DOHH2 (cell line): ENCODE measurements at regions not wholly inside any gene's neighbourhood (a gene's known extent, or its start where the extent isn't known, plus 50 kb on each side); places are given as distances from the start of the nearest gene placed in this dataset.

Experiments
- H3F3A ChIP-seq: fragments of 200-600 bp; sonication (generic), shearing (Covaris generic); 2 replicates; pipeline ENCODE4 v1.6.0; 2016; ENCODE audit warnings: antibody characterized with exemption, mild to moderate bottlenecking; ENCODE audit not compliant: control insufficient read depth, insufficient read depth
- H3K27ac ChIP-seq: fragments of 200-600 bp; sonication (generic); 2 replicates; pipeline ENCODE4 v1.5.1; 2014; ENCODE audit warnings: low read depth, mild to moderate bottlenecking, low read length, moderate library complexity
- H3K27me3 ChIP-seq: fragments of 200-600 bp; sonication (generic); 2 replicates; pipeline ENCODE4 v1.6.1; 2014; ENCODE audit warnings: mild to moderate bottlenecking, low read length, mixed read lengths; ENCODE audit not compliant: control insufficient read depth
- H3K36me3 ChIP-seq: fragments of 200-600 bp; sonication (generic); 2 replicates; pipeline ENCODE4 v1.6.1; 2014; ENCODE audit warnings: mild to moderate bottlenecking, low read length, moderate library complexity, mixed read lengths; ENCODE audit not compliant: control insufficient read depth
- H3K4me1 ChIP-seq: fragments of 200-600 bp; sonication (generic); 2 replicates; pipeline ENCODE4 v1.6.1; 2014; ENCODE audit warnings: mild to moderate bottlenecking, low read length, mixed read lengths; ENCODE audit not compliant: control insufficient read depth
- H3K4me2 ChIP-seq: fragments of 200-600 bp; sonication (generic); 2 replicates; pipeline ENCODE4 v1.6.0; 2014; ENCODE audit warnings: mild to moderate bottlenecking, low read length, moderate library complexity
- H3K4me3 ChIP-seq: fragments of 200-600 bp; sonication (generic); 2 replicates; pipeline ENCODE4 v1.5.1; 2014; ENCODE audit warnings: mild to moderate bottlenecking, low read length, mixed read lengths
- H3K79me2 ChIP-seq: fragments of 200-600 bp; sonication (generic); 2 replicates; pipeline ENCODE4 v1.6.1; 2014; ENCODE audit warnings: mild to moderate bottlenecking, low read length, mixed read lengths; ENCODE audit not compliant: control insufficient read depth
- H3K9me2 ChIP-seq: fragments of 200-600 bp; sonication (generic); replicated peaks from 2 replicates; pipeline ENCODE4 v1.6.1; 2014; ENCODE audit warnings: mild to moderate bottlenecking, low read length, mixed read lengths; ENCODE audit not compliant: control insufficient read depth
- H3K9me3 ChIP-seq: fragments of 200-600 bp; sonication (generic); 2 replicates; pipeline ENCODE4 v1.6.1; 2014; ENCODE audit warnings: antibody characterized with exemption, low read length, mixed read lengths; ENCODE audit not compliant: control insufficient read depth, insufficient read depth
- H4K20me1 ChIP-seq: fragments of 200-600 bp; sonication (generic); 2 replicates; pipeline ENCODE4 v1.6.0; 2014; ENCODE audit warnings: low read depth, mild to moderate bottlenecking, antibody characterized with exemption, low read length, moderate library complexity; ENCODE audit not compliant: control insufficient read depth, insufficient read depth
- CTCF ChIP-seq: fragments of 200-600 bp; sonication (generic); IDR thresholded peaks from one replicate; pipeline ENCODE4 v1.5.1; 2014; ENCODE audit warnings: antibody characterized with exemption, mild to moderate bottlenecking, low read depth, low read length; ENCODE audit not compliant: poor library complexity, severe bottlenecking
- EZH2phosphoT487 ChIP-seq: fragments of 200-600 bp; sonication (generic); IDR thresholded peaks from 2 replicates; pipeline ENCODE4 v1.6.1; 2017; ENCODE audit warnings: borderline replicate concordance, mild to moderate bottlenecking, antibody characterized with exemption, low read length, moderate library complexity, mixed read lengths

DNA sequence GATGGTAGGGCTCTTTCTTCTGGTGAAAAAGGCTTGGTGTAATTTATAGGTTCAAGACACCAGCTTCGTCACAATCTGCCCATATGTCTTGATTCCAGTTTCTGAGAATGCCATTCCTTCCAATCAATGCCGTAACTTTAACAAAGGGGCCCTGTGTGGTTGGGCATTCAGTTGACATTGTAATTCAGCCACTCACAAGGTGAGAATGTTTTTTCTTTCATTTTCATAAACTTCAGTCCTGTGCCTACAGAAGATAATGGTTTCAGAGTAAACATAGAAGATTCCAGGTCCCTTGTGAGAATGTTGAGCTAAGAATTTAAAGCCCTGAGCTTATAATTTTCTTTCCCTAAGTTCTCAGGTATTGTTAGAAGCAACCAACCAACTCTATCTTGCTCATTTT is 67.3 kb upstream of the AASS start:
- H4K20me1 ChIP-seq: no peaks in the 10 kb centered on the region
- no peaks in the 10 kb centered on the region for H3K36me3 ChIP-seq
- H3K4me2 ChIP-seq: no peak overlapping the region
- no peaks in the 10 kb centered on the region for H3K9me2 ChIP-seq
- no peak overlapping the region for H3K4me3 ChIP-seq
- H3K27ac ChIP-seq: no peak overlapping the region
- no peaks in the 10 kb centered on the region for H3K9me3 ChIP-seq
- no peaks in the 10 kb centered on the region for H3K4me1 ChIP-seq
- no peaks in the 10 kb centered on the region for H3K79me2 ChIP-seq
- no peak for TF ChIP-seq EZH2phosphoT487
- no peak for TF ChIP-seq CTCF
- no peaks in the 10 kb centered on the region for H3K27me3 ChIP-seq
- H3F3A ChIP-seq: no peaks in the 10 kb centered on the region

GRCh38 chr7:122206985-122207384 is 62.9 kb upstream of the AASS start:
- no peaks in the 10 kb centered on the region for H3K36me3 ChIP-seq
- no peaks in the 10 kb centered on the region for H3F3A ChIP-seq
- 0 out of 2 replicates have a peak, but pooled peaks cover 3% of the 10 kb centered on the region for H3K9me3 ChIP-seq
- H3K4me3 ChIP-seq: no peak overlapping the region
- H4K20me1 ChIP-seq: no peaks in the 10 kb centered on the region
- H3K79me2 ChIP-seq: no peaks in the 10 kb centered on the region
- no peak for TF ChIP-seq CTCF
- TF ChIP-seq EZH2phosphoT487: no peak
- H3K27me3 ChIP-seq: no peaks in the 10 kb centered on the region
- H3K4me1 ChIP-seq: no peaks in the 10 kb centered on the region
- H3K9me2 ChIP-seq: no peaks in the 10 kb centered on the region
- H3K4me2 ChIP-seq: no peak overlapping the region
- no peak overlapping the region for H3K27ac ChIP-seq

GRCh38 chr7:122203814-122204213 is 59.8 kb upstream of the AASS start:
- H3K27ac ChIP-seq: no peak overlapping the region
- H3K36me3 ChIP-seq: no peaks in the 10 kb centered on the region
- 0 out of 2 replicates have a peak, but pooled peaks cover 3% of the 10 kb centered on the region for H3K9me3 ChIP-seq
- TF ChIP-seq EZH2phosphoT487 (no peak), CTCF (no peak)
- no peak overlapping the region for H3K4me2 ChIP-seq
- H3K79me2 ChIP-seq: no peaks in the 10 kb centered on the region
- no peak overlapping the region for H3K4me3 ChIP-seq
- no peaks in the 10 kb centered on the region for H3K9me2 ChIP-seq
- H4K20me1 ChIP-seq: no peaks in the 10 kb centered on the region
- no peaks in the 10 kb centered on the region for H3K4me1 ChIP-seq
- H3K27me3 ChIP-seq: no peaks in the 10 kb centered on the region
- H3F3A ChIP-seq: no peaks in the 10 kb centered on the region

- H3K79me2 ChIP-seq: no peaks in the 10 kb centered on the region
- TF ChIP-seq CTCF: no peak
- TF ChIP-seq EZH2phosphoT487: no peak
- H3K9me3 ChIP-seq: 0 out of 2 replicates have a peak, but pooled peaks cover 3% of the 10 kb centered on the region
- no peaks in the 10 kb centered on the region for H3K4me1 ChIP-seq
- no peak overlapping the region for H3K4me2 ChIP-seq
- H3K27me3 ChIP-seq: no peaks in the 10 kb centered on the region
- H3K9me2 ChIP-seq: no peaks in the 10 kb centered on the region
- no peaks in the 10 kb centered on the region for H3K36me3 ChIP-seq
- no peak overlapping the region for H3K4me3 ChIP-seq
- no peaks in the 10 kb centered on the region for H4K20me1 ChIP-seq
- H3K27ac ChIP-seq: no peak overlapping the region
- no peaks in the 10 kb centered on the region for H3F3A ChIP-seq
These were observed 56.8 kb upstream of the AASS start for GRCh38 chr7:122200888-122201287.
